H1 (cell line): ENCODE measurements at regions not wholly inside any gene's neighbourhood (a gene's known extent, or its start where the extent isn't known, plus 50 kb on each side); places are given as distances from the start of the nearest gene placed in this dataset.

Source experiments
- ATF3 ChIP-seq: IDR thresholded peaks from 2 replicates; pipeline ENCODE4 v1.6.1; 2011; ENCODE audit warnings: low read depth, mild to moderate bottlenecking, low read length; ENCODE audit not compliant: insufficient read depth
- JUND ChIP-seq: IDR thresholded peaks from 2 replicates; pipeline ENCODE4 v1.6.1; 2011; ENCODE audit warnings: mild to moderate bottlenecking, improper control_type of control experiment, low read length
- TAF7 ChIP-seq: optimal IDR thresholded peaks from 2 replicates; pipeline ENCODE3; 2011; ENCODE audit warnings: low read depth, mild to moderate bottlenecking, inconsistent platforms, low read length, moderate library complexity, borderline replicate concordance

DNA sequence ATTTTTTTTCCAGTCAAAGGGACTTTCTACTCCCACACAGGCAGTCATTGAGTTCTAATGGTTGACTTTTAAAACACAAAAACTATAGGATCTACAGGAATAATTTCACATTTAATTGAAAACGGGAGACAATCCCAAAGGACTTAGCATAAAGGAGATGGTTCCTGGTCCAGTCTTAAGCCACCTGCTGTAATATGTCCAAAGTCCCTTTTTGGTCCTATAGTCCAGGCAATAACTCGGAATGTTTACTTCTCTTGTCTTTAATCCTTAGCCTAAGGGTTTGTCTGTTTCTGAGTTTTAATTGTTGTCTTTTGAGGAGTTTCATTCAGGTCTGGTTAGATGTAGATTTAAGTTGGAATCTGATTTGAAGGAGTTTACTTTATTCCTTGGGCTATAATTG is 184.9 kb downstream of the BAMBI start (continued):
- TF ChIP-seq ATF3 = no peak
- TF ChIP-seq TAF7 = no peak
- no peak for TF ChIP-seq JUND
